ENCODE measurements at regions not wholly inside any gene's neighbourhood (a gene's known extent, or its start where the extent isn't known, plus 50 kb on each side); places are given as distances from the start of the nearest gene placed in this dataset.

DNA sequence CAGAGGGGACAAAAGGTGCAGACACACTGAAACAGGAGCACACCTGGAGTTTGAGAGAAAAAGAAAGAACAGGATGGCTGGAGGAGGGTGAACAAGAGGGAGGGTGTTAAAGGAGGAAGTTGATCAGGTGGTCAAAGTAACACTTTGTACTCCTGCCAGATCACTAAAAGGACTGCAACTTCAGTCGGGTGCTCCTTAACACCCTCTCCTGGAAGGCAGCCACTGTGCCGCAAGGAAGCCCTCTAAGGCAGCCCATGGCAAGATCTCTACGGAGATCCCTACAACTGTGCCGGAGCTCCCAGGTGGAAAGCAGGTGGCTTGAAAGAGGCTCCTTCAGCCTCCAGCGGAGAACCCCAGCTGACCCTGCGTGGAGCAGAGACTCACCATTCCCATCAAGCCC, 124.4 kb upstream of the MSX2 start:
- no peak for TF ChIP-seq POLR2A (IDR thresholded peaks at IDR 0.05)
- TF ChIP-seq, protein P1, sequence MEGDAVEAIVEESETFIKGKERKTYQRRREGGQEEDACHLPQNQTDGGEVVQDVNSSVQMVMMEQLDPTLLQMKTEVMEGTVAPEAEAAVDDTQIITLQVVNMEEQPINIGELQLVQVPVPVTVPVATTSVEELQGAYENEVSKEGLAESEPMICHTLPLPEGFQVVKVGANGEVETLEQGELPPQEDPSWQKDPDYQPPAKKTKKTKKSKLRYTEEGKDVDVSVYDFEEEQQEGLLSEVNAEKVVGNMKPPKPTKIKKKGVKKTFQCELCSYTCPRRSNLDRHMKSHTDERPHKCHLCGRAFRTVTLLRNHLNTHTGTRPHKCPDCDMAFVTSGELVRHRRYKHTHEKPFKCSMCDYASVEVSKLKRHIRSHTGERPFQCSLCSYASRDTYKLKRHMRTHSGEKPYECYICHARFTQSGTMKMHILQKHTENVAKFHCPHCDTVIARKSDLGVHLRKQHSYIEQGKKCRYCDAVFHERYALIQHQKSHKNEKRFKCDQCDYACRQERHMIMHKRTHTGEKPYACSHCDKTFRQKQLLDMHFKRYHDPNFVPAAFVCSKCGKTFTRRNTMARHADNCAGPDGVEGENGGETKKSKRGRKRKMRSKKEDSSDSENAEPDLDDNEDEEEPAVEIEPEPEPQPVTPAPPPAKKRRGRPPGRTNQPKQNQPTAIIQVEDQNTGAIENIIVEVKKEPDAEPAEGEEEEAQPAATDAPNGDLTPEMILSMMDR (IDR thresholded peaks at IDR 0.05 in 4 of 5, conservative IDR thresholded peaks at IDR 0.05 in 1 of 5): no peak

Data from gastrocnemius medialis (tissue), 4 donors.